K562 (cell line): ENCODE measurements at regions not wholly inside any gene's neighbourhood (a gene's known extent, or its start where the extent isn't known, plus 50 kb on each side); places are given as distances from the start of the nearest gene placed in this dataset.

Experiments used
- AFF4 ChIP-seq: sonication (generic); formaldehyde crosslinking; IDR thresholded peaks from 2 replicates; pipeline ENCODE4 v1.8.0; 2023; ENCODE audit warnings: mild to moderate bottlenecking, missing genetic modification reagents
- CBFB ChIP-seq: sonication (generic); formaldehyde crosslinking; IDR thresholded peaks from 2 replicates; pipeline ENCODE4 v1.4.0; 2020; ENCODE audit warnings: mild to moderate bottlenecking, missing genetic modification reagents
- E4F1 ChIP-seq: fragments of 250-450 bp; sonication (Bioruptor Pico); IDR thresholded peaks from 2 replicates; pipeline ENCODE4 v1.5.0; 2021; ENCODE audit warnings: mild to moderate bottlenecking, borderline replicate concordance
- PCBP2 ChIP-seq: fragments of 200-400 bp; formaldehyde crosslinking; IDR thresholded peaks from 2 replicates; pipeline ENCODE4 v1.6.1; 2018; ENCODE audit warnings: low read length, low read depth, mild to moderate bottlenecking, moderate library complexity; ENCODE audit not compliant: poor library complexity, severe bottlenecking
- POLR3A ChIP-seq: IDR thresholded peaks from 2 replicates; pipeline ENCODE4 v1.6.1; 2011; ENCODE audit warnings: borderline replicate concordance, mild to moderate bottlenecking, moderate library complexity; ENCODE audit not compliant: insufficient read length, insufficient read depth; ENCODE audit errors: extremely low read depth
- THRAP3 ChIP-seq: fragments of 450-650 bp; IDR thresholded peaks from 2 replicates; pipeline ENCODE4 v1.6.1; 2016; ENCODE audit warnings: mild to moderate bottlenecking, inconsistent platforms, borderline replicate concordance
- ZNF347 ChIP-seq: fragments of 450-650 bp; formaldehyde crosslinking; IDR thresholded peaks from 2 replicates; pipeline ENCODE4 v1.4.0; 2020; ENCODE audit warnings: low read depth, mild to moderate bottlenecking, moderate library complexity
- ZNF57 ChIP-seq: fragments of 450-650 bp; formaldehyde crosslinking; IDR thresholded peaks from 2 replicates; pipeline ENCODE4 v1.4.0; 2020; ENCODE audit warnings: mild to moderate bottlenecking, moderate library complexity
- TF ChIP-seq, protein P1 (sequence below): fragments of 250-450 bp; sonication (Bioruptor Pico); IDR thresholded peaks from 2 replicates; pipeline ENCODE4 v1.5.0; 2022; ENCODE audit warnings: mild to moderate bottlenecking

DNA sequence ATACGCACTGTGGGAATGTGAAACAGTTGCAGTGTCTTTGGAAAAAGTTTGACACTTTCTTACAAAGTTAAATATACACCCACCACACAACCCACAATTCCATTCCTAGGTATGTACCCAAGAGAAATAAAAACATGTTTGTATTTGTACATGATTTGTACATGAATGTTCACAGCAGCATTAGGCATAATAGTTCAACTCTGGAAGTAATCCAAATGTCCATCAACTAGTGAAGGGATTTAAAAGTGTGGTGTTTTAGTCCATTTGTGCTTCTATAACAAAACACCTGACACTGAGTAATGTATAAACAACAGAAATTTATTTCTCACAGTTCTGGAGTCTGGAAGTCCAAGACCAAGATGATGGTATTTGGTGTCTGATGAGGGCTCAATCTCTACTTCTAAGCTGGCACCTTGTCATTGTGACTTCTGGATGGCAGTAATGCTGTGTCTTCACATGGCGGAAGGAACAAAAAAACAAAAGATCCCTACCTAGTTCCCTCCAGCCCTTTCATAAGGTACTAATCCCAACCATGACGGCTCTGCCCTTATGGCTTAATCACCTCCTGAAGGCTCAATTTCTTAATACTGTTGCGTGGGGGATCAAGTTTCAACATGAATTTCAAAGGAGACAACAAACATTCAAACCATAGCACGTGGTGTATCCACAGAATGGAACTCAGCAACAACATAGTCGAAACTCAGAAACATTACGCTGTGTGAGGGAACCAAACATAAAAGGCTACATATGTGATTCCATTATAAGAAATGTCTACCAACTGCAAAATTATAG lies 120.5 kb downstream of the AQP9 start (continued):
- TF ChIP-seq, protein P1, sequence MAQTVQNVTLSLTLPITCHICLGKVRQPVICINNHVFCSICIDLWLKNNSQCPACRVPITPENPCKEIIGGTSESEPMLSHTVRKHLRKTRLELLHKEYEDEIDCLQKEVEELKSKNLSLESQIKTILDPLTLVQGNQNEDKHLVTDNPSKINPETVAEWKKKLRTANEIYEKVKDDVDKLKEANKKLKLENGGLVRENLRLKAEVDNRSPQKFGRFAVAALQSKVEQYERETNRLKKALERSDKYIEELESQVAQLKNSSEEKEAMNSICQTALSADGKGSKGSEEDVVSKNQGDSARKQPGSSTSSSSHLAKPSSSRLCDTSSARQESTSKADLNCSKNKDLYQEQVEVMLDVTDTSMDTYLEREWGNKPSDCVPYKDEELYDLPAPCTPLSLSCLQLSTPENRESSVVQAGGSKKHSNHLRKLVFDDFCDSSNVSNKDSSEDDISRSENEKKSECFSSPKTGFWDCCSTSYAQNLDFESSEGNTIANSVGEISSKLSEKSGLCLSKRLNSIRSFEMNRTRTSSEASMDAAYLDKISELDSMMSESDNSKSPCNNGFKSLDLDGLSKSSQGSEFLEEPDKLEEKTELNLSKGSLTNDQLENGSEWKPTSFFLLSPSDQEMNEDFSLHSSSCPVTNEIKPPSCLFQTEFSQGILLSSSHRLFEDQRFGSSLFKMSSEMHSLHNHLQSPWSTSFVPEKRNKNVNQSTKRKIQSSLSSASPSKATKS, result no peak
- TF ChIP-seq ZNF57 (CRISPR knock-in tag), result no peak
- no peak for TF ChIP-seq POLR3A
- TF ChIP-seq AFF4 (CRISPR knock-in tag), result no peak
- no peak for TF ChIP-seq THRAP3
- no peak for TF ChIP-seq PCBP2
- TF ChIP-seq CBFB, result no peak
- TF ChIP-seq ZNF347 (CRISPR knock-in tag), result no peak
- TF ChIP-seq E4F1 (CRISPR knock-in tag), result no peak
